Common myeloid progenitor, CD34-positive (primary cell): ENCODE measurements at regions not wholly inside any gene's neighbourhood (a gene's known extent, or its start where the extent isn't known, plus 50 kb on each side); places are given as distances from the start of the nearest gene placed in this dataset.

Source experiments
- CTCF ChIA-PET: fragments of 350-600 bp; sonication (Branson Sonifier 250); formaldehyde crosslinking; loops from one replicate; lab custom pipeline; 2021; ENCODE audit warnings: antibody characterized with exemption; lab: Charles Lee
- POLR2A ChIA-PET: fragments of 350-600 bp; sonication (Branson Sonifier 250); formaldehyde crosslinking; loops from one replicate; lab custom pipeline; 2021; ENCODE audit warnings: antibody characterized with exemption; lab: Charles Lee
- DNase-seq, 3 donors: peaks; one replicate each; pipeline versions ENCODE4 v3.0.0 to v3.0.0-alpha.2; 2013
- H3K27ac ChIP-seq, 2 experiments: 1 replicate in 1 of 2; 2 replicates in 1 of 2; pipeline ENCODE4 v1.7.0; 2013; ENCODE audit warnings: inconsistent platforms in 2 of 2, low read length in 2 of 2, mild to moderate bottlenecking in 2 of 2, low read depth in 1 of 2, moderate library complexity in 1 of 2; ENCODE audit not compliant: severe bottlenecking in 2 of 2, insufficient read depth in 1 of 2, poor library complexity in 1 of 2
- H3K27me3 ChIP-seq, 5 experiments: replicated peaks in 2 of 5; 1 replicate in 3 of 5; 2 replicates in 2 of 5; pipeline versions ENCODE4 v1.6.1 to v1.7.0; 2013; ENCODE audit warnings: low read length in 4 of 5, mild to moderate bottlenecking in 2 of 5, moderate library complexity in 2 of 5, inconsistent platforms in 1 of 5; ENCODE audit not compliant: insufficient read depth in 5 of 5, control insufficient read depth in 4 of 5
- H3K36me3 ChIP-seq, 4 experiments: 1 replicate in 2 of 4; 2 replicates in 2 of 4; pipeline versions ENCODE4 v1.6.1 to v1.7.0; 2013; ENCODE audit warnings: low read length in 3 of 4, control low read depth in 1 of 4, mild to moderate bottlenecking in 1 of 4; ENCODE audit not compliant: control insufficient read depth in 4 of 4, insufficient read depth in 4 of 4
- H3K4me1 ChIP-seq, 4 experiments: 1 replicate in 3 of 4; 2 replicates in 1 of 4; pipeline versions ENCODE4 v1.6.1 to v1.7.1; 2013; ENCODE audit warnings: low read length in 3 of 4, mild to moderate bottlenecking in 3 of 4, control low read depth in 1 of 4, inconsistent platforms in 1 of 4, moderate library complexity in 1 of 4; ENCODE audit not compliant: control insufficient read depth in 4 of 4, insufficient read depth in 4 of 4; ENCODE audit errors: control extremely low read depth in 1 of 4
- H3K4me3 ChIP-seq, 7 experiments: 1 replicate in 4 of 7; 2 replicates in 3 of 7; pipeline versions ENCODE4 v1.5.1 to v1.7.0; 2013; ENCODE audit warnings: mild to moderate bottlenecking in 7 of 7, low read length in 6 of 7, moderate library complexity in 6 of 7, inconsistent platforms in 2 of 7, low read depth in 2 of 7, control low read depth in 1 of 7; ENCODE audit not compliant: insufficient read depth in 4 of 7, control insufficient read depth in 1 of 7; ENCODE audit errors: extremely low read depth in 1 of 7
- H3K9me3 ChIP-seq, 5 experiments: 1 replicate in 4 of 5; 2 replicates in 1 of 5; pipeline versions ENCODE4 v1.6.1 to v1.7.1; 2013; ENCODE audit warnings: low read length in 4 of 5, mild to moderate bottlenecking in 2 of 5, inconsistent platforms in 1 of 5, low read depth in 1 of 5, moderate library complexity in 1 of 5; ENCODE audit not compliant: control insufficient read depth in 4 of 5, insufficient read depth in 2 of 5; ENCODE audit errors: control extremely low read depth in 1 of 5
- WGBS: methylation state at CpG from one replicate; pipeline ENCODE4 v1.1.5; 2013; ENCODE audit not compliant: insufficient coverage; 5-methylcytosine and 5-hydroxymethylcytosine counted together

GRCh38 chr18:54714851-54715250 lies 113.4 kb upstream of the RAB27B start:
- Histone ChIP-seq H3K4me1 (peaks cover 10 to 56% (median 23%) of the 10 kb centered on the region in 4 experiments), H3K27ac (no peak overlapping the region), H3K27me3 (peaks cover 0 to 64% (median 36%) of the 10 kb centered on the region in 5 experiments), H3K9me3 (no peaks in the 10 kb centered on the region), H3K36me3 (no peaks in the 10 kb centered on the region), H3K4me3 (no peak overlapping the region)
- WGBS = no CpG with 5 or more reads among the region's 1 CpG
- CTCF ChIA-PET = interaction anchor here (1.0 to 1.2 kb wide), 3 partner anchors 18 to 27 kb away, joined by 3 to 5 read pairs (median 3); no protein-coding TSS in a partner anchor
- POLR2A ChIA-PET = no interaction called here
- peak in 2 of 3 donors; percentile 53 to 73 for DNase-seq

GRCh38 chr18:54716586-54716985 lies 111.7 kb upstream of the RAB27B start:
- POLR2A ChIA-PET = no interaction called here
- DNase-seq = no peak
- Histone ChIP-seq H3K27me3 (peaks cover 0 to 72% (median 27%) of the 10 kb centered on the region in 5 experiments), H3K27ac (no peak overlapping the region), H3K4me3 (no peak overlapping the region), H3K36me3 (no peaks in the 10 kb centered on the region), H3K4me1 (peaks cover 10 to 56% (median 21%) of the 10 kb centered on the region in 4 experiments), H3K9me3 (no peaks in the 10 kb centered on the region)
- CTCF ChIA-PET = interaction anchor here (1.0 kb wide), 1 partner anchor 10 kb away, joined by 3 read pairs; no protein-coding TSS in a partner anchor
- no CpG with 5 or more reads among the region's 2 CpGs for WGBS

GRCh38 chr18:54717673-54718407 lies 110.4 kb upstream of the RAB27B start:
- ChIA-PET POLR2A (interaction anchor here (1.1 kb wide), 1 partner anchor 9 kb away, joined by 4 read pairs; no protein-coding TSS in a partner anchor), CTCF (interaction anchor here (1.0 to 1.9 kb wide), 3 partner anchors 10 to 265 kb away, joined by 3 to 7 read pairs (median 4); no protein-coding TSS in a partner anchor)
- peaks cover 10 to 51% (median 21%) of the 10 kb centered on the region in 4 experiments for H3K4me1 ChIP-seq
- WGBS = 0% methylated on average over 11 of the region's 14 CpGs
- no peak overlapping the region for H3K27ac ChIP-seq
- H3K27me3 ChIP-seq = peaks cover 0 to 73% (median 28%) of the 10 kb centered on the region in 5 experiments
- H3K4me3 ChIP-seq = peak overlapping the region in 3 of 7 experiments; percentile 2 to 51 (median 43)
- H3K9me3 ChIP-seq = no peaks in the 10 kb centered on the region
- DNase-seq = peak; percentile 76 to 93 (median 93)
- no peaks in the 10 kb centered on the region for H3K36me3 ChIP-seq

GRCh38 chr18:54718408-54718773 lies 109.9 kb upstream of the RAB27B start:
- H3K4me1 ChIP-seq = peaks cover 10 to 46% (median 18%) of the 10 kb centered on the region in 4 experiments
- no peaks in the 10 kb centered on the region for H3K9me3 ChIP-seq
- H3K27me3 ChIP-seq = peaks cover 0 to 75% (median 28%) of the 10 kb centered on the region in 5 experiments
- CTCF ChIA-PET = interaction anchor here (1.0 to 1.9 kb wide), 3 partner anchors 9 to 265 kb away, joined by 3 to 7 read pairs (median 4); no protein-coding TSS in a partner anchor
- no peak for DNase-seq
- peak overlapping the region in 3 of 7 experiments; percentile 2 to 51 (median 43) for H3K4me3 ChIP-seq
- H3K36me3 ChIP-seq = no peaks in the 10 kb centered on the region
- WGBS = no CpG with 5 or more reads among the region's 1 CpG
- POLR2A ChIA-PET = interaction anchor here (1.1 kb wide), 1 partner anchor 9 kb away, joined by 4 read pairs; no protein-coding TSS in a partner anchor
- H3K27ac ChIP-seq = no peak overlapping the region

GRCh38 chr18:54720620-54721019 lies 107.7 kb upstream of the RAB27B start:
- POLR2A ChIA-PET = no interaction called here
- Histone ChIP-seq H3K4me3 (no peak overlapping the region), H3K27ac (no peak overlapping the region), H3K9me3 (no peaks in the 10 kb centered on the region), H3K4me1 (peaks cover 10 to 24% (median 13%) of the 10 kb centered on the region in 4 experiments), H3K36me3 (no peaks in the 10 kb centered on the region), H3K27me3 (peaks cover 0 to 78% (median 23%) of the 10 kb centered on the region in 5 experiments)
- WGBS = no CpG with 5 or more reads among the region's 1 CpG
- DNase-seq = no peak
- CTCF ChIA-PET = no interaction called here

GRCh38 chr18:54726143-54726542 lies 102.1 kb upstream of the RAB27B start:
- DNase-seq = no peak
- peaks cover 0 to 77% (median 25%) of the 10 kb centered on the region in 5 experiments for H3K27me3 ChIP-seq
- H3K4me1 ChIP-seq = no peaks in the 10 kb centered on the region
- 93% methylated on average over 2 of the region's 4 CpGs for WGBS
- ChIA-PET POLR2A (no interaction called here), CTCF (no interaction called here)
- H3K9me3 ChIP-seq = no peaks in the 10 kb centered on the region
- H3K36me3 ChIP-seq = no peaks in the 10 kb centered on the region
- no peak overlapping the region for H3K4me3 ChIP-seq
- H3K27ac ChIP-seq = no peak overlapping the region

GRCh38 chr18:54734059-54734458 lies 94.2 kb upstream of the RAB27B start:
- no peak for DNase-seq
- 94% methylated on average over 3 of the region's 3 CpGs for WGBS
- ChIA-PET CTCF (no interaction called here), POLR2A (no interaction called here)
- Histone ChIP-seq H3K4me3 (no peak overlapping the region), H3K27ac (no peak overlapping the region), H3K4me1 (no peaks in the 10 kb centered on the region), H3K27me3 (peaks cover 0 to 24% (median 14%) of the 10 kb centered on the region in 5 experiments), H3K36me3 (no peaks in the 10 kb centered on the region), H3K9me3 (no peaks in the 10 kb centered on the region)
